ENCODE measurements at regions not wholly inside any gene's neighbourhood (a gene's known extent, or its start where the extent isn't known, plus 50 kb on each side); places are given as distances from the start of the nearest gene placed in this dataset.
"Not testable (repeated sequence)": the region's sequence is repeated elsewhere in the genome, so short reads cannot be mapped to it uniquely, and the experiment has no call there.

DNA sequence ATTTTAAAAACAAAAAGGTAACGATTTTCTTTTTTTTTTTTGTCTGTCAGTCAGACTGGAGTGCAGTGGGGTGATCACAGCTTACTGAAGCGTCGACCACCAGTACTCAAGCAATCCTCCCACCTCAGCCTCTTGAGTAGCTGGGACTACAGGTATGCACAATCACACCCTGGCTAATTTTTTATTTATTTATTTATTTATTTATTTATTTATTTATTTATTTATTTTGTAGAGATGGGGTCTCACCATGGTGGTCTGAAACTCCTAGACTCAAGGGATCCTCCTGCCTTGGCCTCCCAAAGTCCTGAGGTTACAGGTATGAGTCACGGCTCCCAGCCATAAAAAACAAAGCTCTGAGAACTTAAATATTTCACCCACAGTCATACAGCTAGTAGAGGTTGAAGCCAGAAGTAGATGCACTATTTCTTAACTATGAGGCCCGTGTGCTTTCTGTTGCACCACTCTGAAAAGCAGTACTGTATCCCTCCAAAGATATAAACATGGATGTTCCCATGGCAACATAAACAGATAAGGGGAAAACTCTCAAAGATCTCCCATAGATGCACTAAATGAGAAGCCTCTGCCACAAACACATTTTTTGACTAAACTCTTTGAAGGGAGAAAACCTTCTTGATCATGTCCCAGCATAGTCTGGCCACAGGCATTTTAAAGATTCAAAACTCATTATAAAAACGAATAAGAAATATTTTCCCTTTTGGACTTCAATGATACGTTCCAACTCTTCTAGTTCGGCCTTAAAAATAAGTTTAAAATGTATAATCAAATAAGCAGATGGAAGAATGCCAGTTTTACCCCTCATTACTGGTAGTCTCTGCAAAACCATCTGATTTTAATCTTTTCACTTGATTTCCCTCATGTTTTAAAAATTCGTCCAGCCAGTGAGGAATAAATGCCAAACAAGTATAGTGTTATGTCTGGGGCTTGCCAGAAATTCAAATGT lies 162.3 kb upstream of the ARHGEF26 start:
- DNase-seq (ENCODE audit: low read depth in 2 of 3, low spot score in 2 of 3), result no peak

DNA sequence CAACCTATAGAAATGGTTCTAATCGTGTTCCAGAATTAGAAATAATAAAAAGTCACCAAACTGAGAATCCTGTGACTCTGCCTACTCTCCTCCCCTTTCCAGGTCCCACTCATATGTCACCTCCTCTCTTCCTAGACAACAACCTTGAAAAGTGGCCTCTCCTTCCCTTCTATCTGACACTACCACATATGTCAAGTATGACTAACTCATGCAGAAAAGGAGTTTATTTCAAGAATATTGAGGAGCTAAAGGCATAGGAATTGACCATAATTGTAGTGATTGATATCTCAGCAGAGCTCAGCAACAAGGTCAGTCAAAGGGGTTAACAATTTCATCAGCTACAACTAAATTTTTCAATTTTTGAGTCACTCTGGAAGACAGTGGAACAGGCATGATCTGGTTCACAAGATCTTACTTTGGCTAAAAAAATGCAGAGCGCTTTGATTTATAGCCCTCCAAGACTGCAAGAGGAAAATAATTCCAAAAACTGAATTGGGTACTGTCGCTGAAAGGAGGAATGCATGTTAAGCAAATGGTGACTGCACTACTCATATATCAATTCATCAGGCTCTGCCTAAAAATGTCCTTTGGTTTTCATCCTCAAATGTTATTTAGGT lies 160.6 kb upstream of the ARHGEF26 start:
- no peak for DNase-seq (ENCODE audit: low read depth in 2 of 3, low spot score in 2 of 3)

DNA sequence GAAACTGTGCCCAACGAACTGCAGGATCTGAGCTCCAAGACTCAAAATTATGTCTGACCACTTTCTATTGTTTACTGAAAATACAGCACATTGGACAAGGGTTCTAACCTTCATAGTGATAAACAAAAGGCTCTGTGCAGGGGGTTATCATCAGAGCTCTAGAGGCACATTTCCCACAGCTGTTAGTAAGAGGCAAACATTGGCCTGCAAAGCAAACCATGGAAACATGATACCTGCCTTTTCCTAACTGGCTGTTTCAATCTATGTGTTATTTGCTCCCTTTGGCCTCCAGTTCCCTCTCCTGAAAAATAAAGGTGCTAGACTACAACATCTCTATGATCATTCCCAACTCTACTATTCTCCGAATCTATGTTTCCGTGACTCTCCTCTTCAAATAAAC lies 159.7 kb upstream of the ARHGEF26 start:
- DNase-seq (ENCODE audit: low read depth in 2 of 3, low spot score in 2 of 3), result no peak

DNA sequence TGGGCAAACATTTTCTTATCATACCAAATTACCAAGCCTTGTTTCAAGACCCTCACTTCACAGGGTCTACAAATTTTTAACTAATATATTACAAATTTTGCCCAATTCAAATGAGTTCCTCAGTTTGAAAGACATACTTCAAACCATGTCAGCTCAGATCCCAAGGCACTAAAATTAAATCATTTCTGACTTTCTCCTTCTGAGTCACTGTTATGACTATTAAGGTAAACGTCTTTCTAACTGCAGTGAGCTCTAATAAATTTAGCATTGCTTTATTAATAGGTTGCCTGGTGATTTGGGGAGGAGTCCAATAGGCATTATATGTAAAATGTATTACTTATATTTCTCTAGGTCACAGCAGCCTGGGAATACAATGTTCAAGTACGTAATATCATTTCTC lies 158.2 kb upstream of the ARHGEF26 start:
- DNase-seq (ENCODE audit: low read depth in 2 of 3, low spot score in 2 of 3), result no peak

DNA sequence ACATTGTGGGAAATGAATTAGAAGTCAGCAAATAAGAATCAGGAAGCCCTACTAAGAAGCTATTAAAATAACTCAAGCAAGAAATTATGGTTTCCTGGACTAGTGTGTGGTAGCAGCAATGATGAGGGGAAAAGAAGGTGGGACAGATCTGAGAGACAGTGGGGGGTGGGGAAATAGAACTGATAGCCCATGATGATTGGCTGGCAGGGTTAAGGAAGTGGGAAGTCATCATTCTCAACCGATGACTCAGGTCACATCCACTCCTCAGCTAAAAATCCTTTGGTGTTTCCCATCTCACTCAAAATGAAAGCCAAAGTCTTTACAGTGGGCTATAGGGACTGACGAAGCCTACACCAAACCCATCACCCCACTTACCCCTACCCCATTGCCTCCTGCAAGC lies 153.9 kb upstream of the ARHGEF26 start:
- DNase-seq (ENCODE audit: low read depth in 2 of 3, low spot score in 2 of 3), result no peak

DNA sequence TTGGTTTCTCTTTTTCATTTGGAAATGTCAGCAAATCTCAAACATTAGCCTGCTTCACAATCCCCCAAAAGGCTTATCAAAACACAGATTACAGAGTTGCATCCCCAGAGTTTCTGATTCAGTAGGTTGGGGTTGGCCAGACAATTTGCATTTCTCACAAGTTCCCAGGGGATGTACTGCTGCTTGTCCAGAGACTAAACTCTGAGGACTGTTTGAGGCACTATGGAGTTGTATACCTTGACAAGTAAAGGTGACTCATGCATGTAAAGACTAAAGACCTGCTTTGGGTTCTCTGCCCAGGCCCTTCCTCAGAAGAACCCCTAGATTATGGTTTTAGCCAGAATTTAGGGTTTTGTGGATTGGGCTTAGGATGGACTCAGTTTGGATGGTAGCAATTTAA lies 151.1 kb upstream of the ARHGEF26 start:
- no peak for DNase-seq (ENCODE audit: low read depth in 2 of 3, low spot score in 2 of 3)

DNA sequence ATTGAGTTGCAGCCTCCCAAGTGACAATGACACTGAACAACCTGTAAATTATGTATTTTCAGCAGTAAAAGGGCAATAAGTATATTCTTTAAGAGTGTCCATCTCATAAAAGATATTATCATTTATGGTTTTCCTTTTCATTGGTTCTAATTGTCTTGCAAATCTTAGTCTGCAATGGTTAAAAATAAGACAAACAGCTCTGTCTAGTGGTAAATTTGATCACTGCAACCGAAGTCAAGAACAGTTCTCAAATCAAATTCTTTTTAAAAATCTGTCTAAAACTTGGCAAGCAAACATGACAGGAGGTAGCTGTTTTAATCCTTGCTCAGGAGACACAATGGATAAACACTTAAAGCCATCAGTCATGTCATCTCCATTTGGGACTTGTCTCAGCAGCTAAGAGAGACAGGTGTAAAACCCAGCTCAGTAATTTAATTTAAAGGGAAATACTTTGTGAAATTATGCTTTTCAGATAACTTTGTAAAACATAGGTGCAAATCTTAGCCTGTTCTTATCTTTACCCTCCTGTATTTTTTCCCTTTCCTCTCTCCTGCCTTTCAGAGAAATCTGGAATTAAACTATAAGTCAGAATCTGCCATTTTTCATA lies 150.3 kb upstream of the ARHGEF26 start:
- no peak for DNase-seq (ENCODE audit: low read depth in 2 of 3, low spot score in 2 of 3)

DNA sequence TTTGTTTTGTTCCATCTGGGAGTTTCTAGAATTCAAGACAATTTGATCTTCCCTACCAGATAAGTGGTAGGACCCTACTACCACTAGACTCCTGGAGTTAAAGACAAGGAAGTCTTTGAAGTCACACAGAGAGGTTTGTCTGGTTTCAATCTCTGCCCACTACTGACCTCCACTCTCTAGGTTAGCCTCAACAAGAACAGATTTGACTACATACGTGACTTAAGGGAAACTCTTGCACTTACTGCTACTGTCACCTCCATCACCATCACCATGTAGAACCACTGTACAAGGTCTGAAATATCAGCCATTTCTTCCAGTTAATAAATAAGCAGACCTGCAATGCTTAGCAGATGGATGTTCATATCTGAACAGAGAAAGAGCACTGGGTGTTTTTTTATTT lies 148.3 kb upstream of the ARHGEF26 start:
- DNase-seq (ENCODE audit: low read depth in 2 of 3, low spot score in 2 of 3), result no peak

DNA sequence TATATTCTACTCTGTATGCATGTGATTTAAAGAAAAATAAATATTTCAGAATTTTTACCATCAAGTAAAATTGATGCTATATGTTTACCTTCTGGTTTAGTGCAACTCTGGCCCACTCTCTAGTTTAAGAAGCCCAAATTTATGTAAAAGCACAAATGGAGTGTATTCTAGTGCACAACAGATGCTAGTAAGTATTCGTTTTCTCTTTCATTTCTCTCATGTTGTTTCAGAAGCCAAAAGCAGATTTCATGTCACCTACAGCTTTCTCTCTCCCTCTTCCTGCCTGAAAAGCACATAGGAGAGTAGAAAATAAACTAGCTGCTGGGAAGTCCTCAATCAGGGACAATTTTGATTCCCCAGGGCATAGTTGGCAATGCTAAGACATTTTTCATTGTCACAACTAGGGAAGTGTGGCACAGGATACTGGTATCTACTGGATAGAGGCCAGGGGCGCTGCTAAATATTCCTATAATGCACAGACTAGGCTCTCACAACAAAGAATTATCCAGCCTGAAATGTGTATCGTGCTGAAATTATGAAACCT lies 147.4 kb upstream of the ARHGEF26 start:
- DNase-seq (ENCODE audit: low read depth in 2 of 3, low spot score in 2 of 3), result no peak

DNA sequence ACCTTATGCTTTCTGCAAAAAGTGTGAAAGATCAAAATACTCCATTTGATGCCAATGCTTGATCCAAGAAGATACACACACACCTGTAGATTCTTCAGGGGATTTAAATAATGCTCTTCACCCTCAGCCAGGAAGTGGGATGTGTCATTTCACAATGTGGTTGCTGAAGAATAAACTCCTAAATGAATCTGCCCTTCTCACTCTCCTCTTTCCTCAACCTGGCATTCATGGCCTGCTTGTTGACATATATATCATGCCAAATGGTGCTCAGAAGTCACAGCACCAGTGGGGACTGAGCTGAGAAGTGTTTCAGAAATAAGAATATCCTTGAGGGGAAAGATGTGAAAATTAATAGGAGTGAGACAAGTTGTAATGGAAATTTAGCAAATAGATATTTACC lies 146.6 kb upstream of the ARHGEF26 start:
- no peak for DNase-seq (ENCODE audit: low read depth in 2 of 3, low spot score in 2 of 3)

DNA sequence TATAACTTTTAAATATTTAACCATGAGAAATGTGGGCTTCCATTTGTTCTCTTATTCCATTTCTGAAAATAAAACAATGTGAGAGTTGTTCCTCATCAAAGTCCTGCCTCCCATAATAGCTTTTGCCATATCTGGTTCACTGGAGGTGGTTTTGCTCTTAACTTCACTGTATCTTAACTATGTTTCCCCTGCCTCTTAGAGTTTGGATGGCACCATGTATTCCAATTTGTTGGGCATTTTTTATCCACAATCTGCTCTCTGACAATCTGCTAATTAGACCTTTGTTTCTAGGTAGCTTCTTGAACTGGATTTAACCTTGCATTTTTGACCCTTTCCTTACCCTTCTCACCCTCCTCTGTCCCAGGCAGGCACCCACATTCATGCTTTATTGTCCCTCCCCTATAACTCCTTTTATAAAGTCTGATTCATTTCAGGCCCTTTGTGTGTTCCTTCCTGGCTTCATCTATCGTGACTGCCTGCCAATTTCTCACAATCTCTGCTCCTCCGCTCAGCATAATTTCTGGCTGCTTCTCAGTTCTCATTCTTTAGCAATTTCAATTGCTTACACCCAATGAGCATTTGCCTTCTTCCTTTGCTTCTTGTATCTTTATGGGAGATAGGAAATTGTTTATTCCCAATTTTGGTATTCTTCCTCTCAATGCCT lies 144.2 kb upstream of the ARHGEF26 start:
- DNase-seq (ENCODE audit: low read depth in 2 of 3, low spot score in 2 of 3), result no peak

DNA sequence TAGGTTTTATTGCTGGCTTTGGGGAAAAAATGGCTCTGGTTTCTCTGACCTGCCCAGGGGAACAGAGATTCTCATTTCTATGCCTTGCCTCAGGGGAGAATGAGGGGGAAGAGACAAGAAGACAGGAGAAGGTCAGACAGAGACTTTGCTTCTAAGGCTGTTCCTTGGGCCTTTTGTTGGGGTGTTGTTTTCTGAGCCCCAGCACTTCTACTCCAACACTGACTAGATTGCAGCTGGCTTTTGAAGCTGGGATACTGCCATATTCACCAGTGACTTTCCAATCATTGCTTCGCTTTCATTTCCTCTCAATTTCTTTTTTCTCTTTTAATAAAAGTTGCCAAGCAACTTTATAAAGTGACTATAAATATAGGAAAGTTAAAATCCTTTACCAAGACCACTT lies 143.2 kb upstream of the ARHGEF26 start:
- no peak for DNase-seq (ENCODE audit: low read depth in 2 of 3, low spot score in 2 of 3)

DNA sequence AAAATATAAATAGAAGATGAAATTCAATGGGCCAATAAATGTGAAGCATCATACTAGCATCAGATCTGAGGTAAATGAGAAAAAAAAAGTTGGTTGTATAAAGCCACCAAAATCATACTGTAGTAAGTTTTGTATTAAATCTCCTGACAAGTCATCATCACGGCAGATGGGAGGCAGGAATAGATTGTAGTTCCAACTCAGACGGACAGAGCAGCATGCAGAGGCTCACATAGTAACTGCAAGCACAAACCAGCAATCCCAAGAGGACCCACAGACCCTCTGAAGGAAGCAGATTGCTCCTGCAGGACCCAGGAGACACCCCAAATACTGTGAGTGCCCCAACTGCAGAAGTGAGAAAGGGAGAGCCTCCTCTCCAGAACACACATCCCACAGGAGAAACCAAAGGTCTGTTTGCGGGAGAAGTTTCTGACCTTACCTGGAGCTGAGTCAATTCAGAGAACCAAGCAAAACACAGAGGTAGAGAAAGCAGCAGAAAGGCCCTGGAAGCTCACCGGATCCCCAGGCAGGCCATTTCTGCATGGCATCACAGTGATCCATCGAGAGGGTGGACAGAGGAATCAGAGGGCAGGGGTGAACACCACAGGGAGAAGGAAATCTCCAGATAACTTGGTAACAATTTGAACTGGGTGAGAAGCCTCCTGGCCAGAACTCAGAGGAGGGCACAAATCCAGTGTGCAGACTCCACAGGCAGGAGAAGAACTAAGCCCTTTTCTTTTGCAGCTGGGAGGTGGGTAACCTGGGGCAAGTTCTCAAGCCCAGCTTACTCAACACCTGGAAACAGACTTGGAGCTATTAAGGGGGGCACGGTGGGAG lies 141.6 kb upstream of the ARHGEF26 start:
- DNase-seq (ENCODE audit: low read depth in 2 of 3, low spot score in 2 of 3), result no peak

DNA sequence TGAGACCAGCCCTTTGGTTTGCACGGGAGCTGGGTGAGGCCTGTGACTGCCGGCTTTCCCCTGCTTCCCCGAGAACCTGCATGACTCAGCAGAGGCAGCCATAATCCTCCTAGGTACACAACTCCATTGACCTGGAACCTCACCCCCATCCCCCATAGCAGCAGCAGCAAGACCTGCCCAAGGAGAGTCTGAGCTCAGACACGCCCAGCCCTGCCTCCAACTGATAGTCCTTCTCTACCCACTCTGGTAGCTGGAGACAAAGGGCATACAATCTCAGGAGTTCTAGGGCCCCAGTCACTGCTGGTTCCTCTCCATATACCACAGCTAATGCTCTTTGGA lies 141.0 kb upstream of the ARHGEF26 start:
- DNase-seq (ENCODE audit: low read depth in 2 of 3, low spot score in 2 of 3), result no peak

DNA sequence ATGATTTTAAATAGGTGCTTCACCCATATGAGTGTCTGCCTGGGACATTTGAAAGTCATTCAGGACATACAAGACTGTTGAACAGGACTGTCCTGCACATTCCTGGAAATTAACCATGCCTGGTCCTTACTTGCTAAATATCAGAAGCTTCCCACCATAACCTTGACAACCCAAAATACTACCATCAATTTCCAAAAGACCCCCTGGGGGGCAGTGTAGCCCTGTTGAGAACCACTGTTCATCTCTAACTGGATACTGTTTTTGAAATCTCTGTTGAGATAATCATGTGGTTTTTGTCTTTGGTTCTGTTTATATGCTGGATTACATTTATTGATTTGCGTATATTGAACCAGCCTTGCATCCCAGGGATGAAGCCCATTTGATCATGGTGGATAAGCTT lies 123.8 kb upstream of the ARHGEF26 start:
- not testable (repeated sequence) for DNase-seq (ENCODE audit: low read depth in 2 of 3, low spot score in 2 of 3)

DNA sequence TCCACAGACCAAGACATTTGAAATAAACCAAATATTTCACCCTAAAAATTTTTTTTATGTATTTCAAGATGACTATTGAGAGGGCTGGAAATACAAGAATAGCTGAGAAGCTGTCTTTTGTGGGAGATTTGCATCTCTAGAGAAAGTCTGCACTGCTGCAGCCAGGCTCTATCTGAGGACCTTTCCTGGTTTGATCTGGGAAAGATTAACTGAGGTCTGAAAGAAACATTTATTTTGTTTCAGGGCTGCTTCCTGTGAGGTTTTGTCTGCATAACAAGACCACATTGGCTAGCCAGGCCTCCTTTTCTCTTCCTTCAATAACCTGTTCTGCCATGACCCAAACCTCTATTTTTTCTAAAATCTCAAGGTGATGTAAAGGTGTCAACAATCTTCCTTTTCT lies 117.5 kb upstream of the ARHGEF26 start:
- no peak for DNase-seq (ENCODE audit: low read depth in 2 of 3, low spot score in 2 of 3)

DNA sequence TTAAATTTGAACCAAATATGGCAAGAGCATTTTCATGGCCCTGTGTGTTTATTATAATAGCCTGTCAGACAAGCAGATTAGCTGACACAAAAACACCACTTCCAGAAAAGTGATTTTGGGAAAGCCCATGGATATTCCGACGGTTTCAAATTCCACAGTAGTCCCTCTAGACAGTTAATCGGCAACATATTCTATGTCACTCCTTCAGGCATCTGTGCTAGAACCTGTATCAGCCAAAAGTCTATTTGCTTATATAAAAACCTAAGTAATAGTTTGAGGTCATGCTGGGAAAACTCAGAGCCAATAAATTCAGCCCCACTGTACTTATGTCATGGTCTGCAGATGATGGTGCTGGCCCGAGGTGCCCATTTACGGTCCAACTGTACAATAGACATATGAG lies 110.2 kb upstream of the ARHGEF26 start:
- DNase-seq (ENCODE audit: low read depth in 2 of 3, low spot score in 2 of 3), result no peak

DNA sequence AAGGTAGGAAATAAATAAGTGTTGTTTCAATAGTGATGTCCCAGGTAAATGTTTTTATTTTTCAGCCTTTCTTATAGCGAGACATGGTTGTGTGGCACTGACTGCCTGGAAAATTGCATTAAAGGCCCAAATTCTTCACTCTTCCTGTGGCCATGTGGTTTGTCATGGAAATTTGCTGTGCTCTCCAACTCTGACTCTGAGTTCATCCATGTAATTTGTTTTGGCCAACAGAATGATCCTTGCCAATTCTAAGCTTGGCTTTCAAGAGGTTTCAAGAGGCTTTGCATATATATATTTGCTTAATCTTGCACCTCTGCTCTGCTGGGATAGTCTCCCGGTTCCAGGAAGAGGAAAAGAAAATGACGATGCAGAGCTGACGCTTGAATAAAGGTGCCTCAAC lies 107.5 kb upstream of the ARHGEF26 start:
- DNase-seq (ENCODE audit: low read depth in 2 of 3, low spot score in 2 of 3), result no peak

DNA sequence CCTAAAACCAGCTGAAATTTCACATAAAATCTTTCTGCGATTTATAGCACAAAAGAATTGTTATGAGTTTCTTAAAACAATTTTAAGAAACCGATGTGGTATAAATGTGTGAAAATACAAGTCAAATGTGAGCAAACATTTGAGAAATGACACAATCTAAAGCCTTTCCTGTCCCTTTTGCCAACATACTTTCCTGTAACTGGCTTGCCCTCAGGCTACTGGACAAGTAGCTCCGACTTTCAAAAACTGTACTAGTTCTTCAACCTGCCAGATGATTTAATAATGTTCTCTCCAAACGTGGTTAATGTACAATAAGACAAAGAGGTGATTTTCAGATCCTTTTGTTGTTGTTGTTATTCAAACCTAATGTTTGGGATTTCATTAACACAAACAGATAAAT lies 105.9 kb upstream of the ARHGEF26 start:
- no peak for DNase-seq (ENCODE audit: low read depth in 2 of 3, low spot score in 2 of 3)

DNA sequence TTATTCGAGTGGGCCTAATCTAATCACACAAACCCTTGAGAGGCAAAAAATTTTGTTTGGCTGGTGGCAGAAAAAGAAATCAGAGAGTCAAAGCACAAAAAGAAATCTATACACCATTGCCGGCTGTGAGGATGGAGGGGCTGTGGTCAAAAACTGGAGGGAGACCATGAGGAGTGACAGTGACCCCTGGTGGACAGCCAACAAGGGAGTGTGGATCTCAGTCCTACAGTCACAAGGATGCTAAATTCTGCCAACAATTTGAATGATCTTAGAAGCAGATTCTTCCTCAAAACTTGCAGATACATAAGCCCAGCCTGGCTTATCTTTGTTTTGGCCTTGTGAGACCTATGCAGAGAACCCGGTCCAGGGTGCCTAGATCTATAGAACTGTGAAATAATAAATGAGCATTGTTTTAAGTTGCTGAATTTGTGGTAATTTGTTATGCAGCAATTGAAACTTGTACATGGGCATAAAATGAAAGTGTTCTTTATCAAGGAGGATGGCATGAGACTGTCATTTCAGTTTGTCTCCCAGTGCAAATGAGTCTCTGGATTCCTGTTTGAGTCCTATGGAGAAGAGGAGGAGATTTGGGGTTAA lies 103.0 kb upstream of the ARHGEF26 start:
- no peak for DNase-seq (ENCODE audit: low read depth in 2 of 3, low spot score in 2 of 3)

Data from activated CD8-positive, alpha-beta memory T cell treated with anti-CD3 and anti-CD28 coated beads for 48 hours (primary cell).